BE2C (cell line): ENCODE measurements at regions not wholly inside any gene's neighbourhood (a gene's known extent, or its start where the extent isn't known, plus 50 kb on each side); places are given as distances from the start of the nearest gene placed in this dataset.
A peak's percentile ranks its signal among the peaks of the same experiment; 100 is the strongest.

Source experiments
- DNase-seq: peaks from one replicate; pipeline ENCODE4 v3.0.0-alpha.2; 2020
- H3K27me3 ChIP-seq: fragments of 250-450 bp; sonication (Bioruptor Pico); 2 replicates; pipeline ENCODE4 v1.5.1; 2020; ENCODE audit warnings: mild to moderate bottlenecking
- H3K36me3 ChIP-seq: fragments of 250-450 bp; sonication (Bioruptor Pico); 2 replicates; pipeline ENCODE4 v1.5.1; 2020; ENCODE audit warnings: mild to moderate bottlenecking
- H3K4me1 ChIP-seq: fragments of 250-450 bp; sonication (Bioruptor Pico); 2 replicates; pipeline ENCODE4 v1.5.1; 2020
- H3K4me3 ChIP-seq: 2 replicates; pipeline ENCODE4 v1.5.1; 2011; ENCODE audit warnings: low read depth, low read length
- H3K9me3 ChIP-seq: fragments of 250-450 bp; sonication (Bioruptor Pico); 2 replicates; pipeline ENCODE4 v1.5.1; 2020
- TF ChIP-seq, protein P1 (sequence below): IDR thresholded peaks from 2 replicates; pipeline ENCODE4 v1.5.1; 2012; ENCODE audit warnings: mild to moderate bottlenecking, low read depth, low read length

GRCh38 chr5:68942169-68942568, 151.6 kb upstream of the SLC30A5 start:
- no peak for DNase-seq
- H3K36me3 ChIP-seq = no peaks in the 10 kb centered on the region
- no peaks in the 10 kb centered on the region for H3K4me1 ChIP-seq
- TF ChIP-seq, protein P1, sequence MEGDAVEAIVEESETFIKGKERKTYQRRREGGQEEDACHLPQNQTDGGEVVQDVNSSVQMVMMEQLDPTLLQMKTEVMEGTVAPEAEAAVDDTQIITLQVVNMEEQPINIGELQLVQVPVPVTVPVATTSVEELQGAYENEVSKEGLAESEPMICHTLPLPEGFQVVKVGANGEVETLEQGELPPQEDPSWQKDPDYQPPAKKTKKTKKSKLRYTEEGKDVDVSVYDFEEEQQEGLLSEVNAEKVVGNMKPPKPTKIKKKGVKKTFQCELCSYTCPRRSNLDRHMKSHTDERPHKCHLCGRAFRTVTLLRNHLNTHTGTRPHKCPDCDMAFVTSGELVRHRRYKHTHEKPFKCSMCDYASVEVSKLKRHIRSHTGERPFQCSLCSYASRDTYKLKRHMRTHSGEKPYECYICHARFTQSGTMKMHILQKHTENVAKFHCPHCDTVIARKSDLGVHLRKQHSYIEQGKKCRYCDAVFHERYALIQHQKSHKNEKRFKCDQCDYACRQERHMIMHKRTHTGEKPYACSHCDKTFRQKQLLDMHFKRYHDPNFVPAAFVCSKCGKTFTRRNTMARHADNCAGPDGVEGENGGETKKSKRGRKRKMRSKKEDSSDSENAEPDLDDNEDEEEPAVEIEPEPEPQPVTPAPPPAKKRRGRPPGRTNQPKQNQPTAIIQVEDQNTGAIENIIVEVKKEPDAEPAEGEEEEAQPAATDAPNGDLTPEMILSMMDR = no peak
- H3K4me3 ChIP-seq = no peak overlapping the region
- H3K27me3 ChIP-seq = no peaks in the 10 kb centered on the region
- H3K9me3 ChIP-seq = no peaks in the 10 kb centered on the region

DNA sequence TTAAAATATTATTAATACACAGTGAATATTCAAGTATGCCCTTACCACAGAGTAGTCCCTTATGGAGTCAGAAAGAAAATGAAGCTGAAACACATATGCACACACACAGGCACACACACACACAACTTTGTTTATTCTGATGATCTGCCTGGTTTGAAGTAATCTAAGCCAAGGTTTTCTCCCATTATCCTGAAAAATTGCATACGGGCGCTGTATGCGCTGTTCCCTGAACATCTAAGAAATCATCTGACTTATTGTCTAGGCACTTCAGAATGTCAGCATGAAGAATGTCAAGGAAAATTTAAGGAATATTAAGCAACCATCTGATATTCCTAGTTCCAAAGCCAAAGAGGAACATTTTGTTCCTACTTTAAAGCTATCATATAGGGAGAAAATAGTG, 147.1 kb upstream of the SLC30A5 start:
- no peak for DNase-seq
- TF ChIP-seq, protein P1 = no peak
- Histone ChIP-seq H3K4me1 (peaks cover 16% of the 10 kb centered on the region), H3K9me3 (no peaks in the 10 kb centered on the region), H3K4me3 (no peak overlapping the region), H3K27me3 (no peaks in the 10 kb centered on the region), H3K36me3 (no peaks in the 10 kb centered on the region)

DNA sequence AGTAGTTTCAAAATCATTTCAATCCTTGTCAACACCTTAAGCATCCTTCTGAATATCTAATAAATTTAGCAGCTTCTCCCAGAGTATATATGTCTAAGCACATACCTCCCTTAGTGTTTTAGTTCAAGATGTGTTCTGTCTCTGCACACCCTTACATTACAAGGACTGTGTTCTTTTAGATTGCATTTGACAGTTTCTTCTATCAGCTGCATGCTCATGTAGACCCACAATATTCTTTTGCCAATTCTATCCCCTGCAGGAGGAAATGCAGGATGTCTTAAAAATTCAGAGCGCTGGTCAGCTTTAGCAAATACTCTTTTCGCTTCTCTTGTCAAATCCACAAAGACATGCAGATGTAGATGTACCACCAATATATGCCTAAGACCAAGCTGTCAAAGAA, 145.8 kb upstream of the SLC30A5 start:
- Histone ChIP-seq H3K9me3 (no peaks in the 10 kb centered on the region), H3K4me1 (peaks cover 16% of the 10 kb centered on the region), H3K36me3 (no peaks in the 10 kb centered on the region), H3K4me3 (no peak overlapping the region), H3K27me3 (no peaks in the 10 kb centered on the region)
- no peak for DNase-seq
- TF ChIP-seq, protein P1 = no peak

GRCh38 chr5:68949256-68949655, 144.6 kb upstream of the SLC30A5 start:
- DNase-seq = no peak
- TF ChIP-seq, protein P1 = no peak
- Histone ChIP-seq H3K9me3 (no peaks in the 10 kb centered on the region), H3K4me3 (no peak overlapping the region), H3K4me1 (peaks cover 16% of the 10 kb centered on the region), H3K36me3 (no peaks in the 10 kb centered on the region), H3K27me3 (no peaks in the 10 kb centered on the region)

DNA sequence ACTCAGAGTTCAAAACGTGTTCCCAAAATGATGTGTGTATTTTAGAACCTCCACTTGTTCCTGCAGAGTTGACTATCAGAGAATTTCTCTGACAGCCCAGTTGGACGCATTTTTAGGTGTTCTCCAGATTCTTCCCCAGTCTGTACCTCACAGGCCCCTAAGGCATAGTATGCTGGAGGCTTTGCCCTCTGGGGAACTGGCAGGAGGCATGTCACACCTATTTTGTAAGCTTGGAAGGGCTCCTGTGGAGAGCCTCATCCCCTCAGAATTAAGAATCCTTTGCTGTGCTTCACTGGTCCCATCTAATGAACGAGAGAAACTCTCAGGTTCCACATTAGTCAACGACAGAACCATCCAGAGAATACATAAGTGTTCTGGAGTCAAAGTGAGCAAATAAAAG, 144.1 kb upstream of the SLC30A5 start:
- TF ChIP-seq, protein P1 = no peak
- H3K27me3 ChIP-seq = no peaks in the 10 kb centered on the region
- DNase-seq = no peak
- H3K4me3 ChIP-seq = no peak overlapping the region
- no peaks in the 10 kb centered on the region for H3K36me3 ChIP-seq
- H3K4me1 ChIP-seq = peaks cover 16% of the 10 kb centered on the region
- H3K9me3 ChIP-seq = no peaks in the 10 kb centered on the region

DNA sequence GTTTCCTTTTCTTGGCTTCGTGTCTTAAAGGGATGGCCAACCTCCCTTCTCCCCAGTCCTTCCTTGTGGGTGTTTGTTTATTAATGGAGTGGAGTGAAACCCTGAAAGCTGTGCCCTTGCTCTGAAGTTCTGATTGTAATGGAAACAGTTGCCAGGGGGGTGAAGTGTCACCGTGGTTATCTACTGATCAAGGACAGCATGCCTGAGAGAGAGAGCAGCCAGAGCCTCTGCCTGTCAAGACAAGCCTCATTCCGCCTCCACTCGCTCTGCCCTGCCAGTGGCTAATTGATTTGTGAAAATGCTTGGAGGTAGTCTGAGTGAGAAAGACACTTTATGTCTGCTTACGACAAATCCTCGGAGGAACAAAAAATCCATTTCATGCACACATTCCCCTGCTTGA, 143.7 kb upstream of the SLC30A5 start:
- H3K9me3 ChIP-seq = no peaks in the 10 kb centered on the region
- H3K27me3 ChIP-seq = no peaks in the 10 kb centered on the region
- peaks cover 16% of the 10 kb centered on the region for H3K4me1 ChIP-seq
- H3K36me3 ChIP-seq = no peaks in the 10 kb centered on the region
- TF ChIP-seq, protein P1 = no peak
- peak; percentile 40 for DNase-seq
- no peak overlapping the region for H3K4me3 ChIP-seq
